Sciatic nerve (tissue), 2 donors: ENCODE measurements at regions not wholly inside any gene's neighbourhood (a gene's known extent, or its start where the extent isn't known, plus 50 kb on each side); places are given as distances from the start of the nearest gene placed in this dataset.
"Not testable (repeated sequence)": the region's sequence is repeated elsewhere in the genome, so short reads cannot be mapped to it uniquely, and the experiment has no call there.

Source experiments
- ATAC-seq: fragments of 200-7000 bp; cut with Tn5 transposase; one replicate; pipeline ENCODE4 v1.9.1; 2020; ENCODE audit warnings: mild to moderate bottlenecking, moderate library complexity
- DNase-seq: peaks from one replicate; pipeline ENCODE4 v3.0.0-alpha.2; 2020; ENCODE audit warnings: low spot score
- intact Hi-C: fragments of 100-400 bp; cut with DNase I; formaldehyde crosslinking; loops from one replicate; pipeline ENCODE4 v1.14.2; 2022
- donor health status: DM: no; HTN: no; CAD: no.
- donor health status: DM: no; HTN: no; CAD: no.

GRCh38 chr2:207417301-207417718 lies 112.5 kb upstream of the CREB1 start:
- DNase-seq (no peak), ATAC-seq (no peak)
- intact Hi-C loops = no loop called here

GRCh38 chr2:207418419-207418818 lies 111.3 kb upstream of the CREB1 start:
- intact Hi-C loops = no loop called here
- ATAC-seq = no peak
- no peak for DNase-seq

- intact Hi-C loops = no loop called here
- no peak for ATAC-seq
Measured at GRCh38 chr2:207419331-207419730, 110.4 kb upstream of the CREB1 start.

GRCh38 chr2:207421671-207422070 lies 108.1 kb upstream of the CREB1 start:
- intact Hi-C loops = no loop called here
- ATAC-seq (no peak), DNase-seq (no peak)

More at GRCh38 chr2:207419331-207419730, 110.4 kb upstream of the CREB1 start:
- DNase-seq = no peak

GRCh38 chr2:207422380-207422779 lies 107.4 kb upstream of the CREB1 start:
- intact Hi-C loops = no loop called here
- DNase-seq (no peak), ATAC-seq (no peak)

GRCh38 chr2:207423886-207424285 lies 105.9 kb upstream of the CREB1 start:
- ATAC-seq (no peak), DNase-seq (no peak)
- intact Hi-C loops = no loop called here

- intact Hi-C loops = no loop called here
- no peak for ATAC-seq
Measured at GRCh38 chr2:207427986-207428385, 101.8 kb upstream of the CREB1 start.

GRCh38 chr2:207428573-207428972 lies 101.2 kb upstream of the CREB1 start:
- intact Hi-C loops = no loop called here
- DNase-seq (no peak), ATAC-seq (no peak)

More at GRCh38 chr2:207427986-207428385, 101.8 kb upstream of the CREB1 start:
- DNase-seq = no peak

GRCh38 chr2:207432453-207432852 lies 97.3 kb upstream of the CREB1 start:
- DNase-seq = no peak
- intact Hi-C loops = no loop called here
- no peak for ATAC-seq

- intact Hi-C loops = no loop called here
- DNase-seq (no peak), ATAC-seq (no peak)
Measured at GRCh38 chr2:207434306-207434705, 95.5 kb upstream of the CREB1 start.

GRCh38 chr2:207434899-207435465 lies 94.8 kb upstream of the CREB1 start:
- DNase-seq (no peak), ATAC-seq (no peak)
- intact Hi-C loops = no loop called here

GRCh38 chr2:207437136-207437523 lies 92.6 kb upstream of the CREB1 start:
- DNase-seq (no peak), ATAC-seq (no peak)
- intact Hi-C loops = no loop called here

GRCh38 chr2:207437524-207438143 lies 92.1 kb upstream of the CREB1 start:
- no peak for ATAC-seq
- intact Hi-C loops = no loop called here
- no peak for DNase-seq

- no peak for DNase-seq
- intact Hi-C loops = no loop called here
- no peak for ATAC-seq
Measured at GRCh38 chr2:207438414-207439126, 91.2 kb upstream of the CREB1 start.

- DNase-seq, intact Hi-C loops, ATAC-seq: not testable (repeated sequence)
Measured at GRCh38 chr2:207439881-207440280, 89.9 kb upstream of the CREB1 start.

- ATAC-seq = no peak
- DNase-seq = no peak
- intact Hi-C loops = no loop called here
Measured at GRCh38 chr2:207444756-207445155, 85.0 kb upstream of the CREB1 start.

- DNase-seq (no peak), ATAC-seq (no peak)
- intact Hi-C loops = no loop called here
Measured at GRCh38 chr2:207446653-207447052, 83.1 kb upstream of the CREB1 start.

GRCh38 chr2:207448006-207448405 lies 81.8 kb upstream of the CREB1 start:
- no peak for DNase-seq
- intact Hi-C loops = no loop called here
- no peak for ATAC-seq

- intact Hi-C loops = no loop called here
- DNase-seq = no peak
- no peak for ATAC-seq
Measured at GRCh38 chr2:207449642-207450165, 80.1 kb upstream of the CREB1 start.

GRCh38 chr2:207450186-207450585 lies 79.6 kb upstream of the CREB1 start:
- no peak for ATAC-seq
- intact Hi-C loops = no loop called here
- DNase-seq = no peak
